Spleen (tissue), 11 donors: ENCODE measurements at regions not wholly inside any gene's neighbourhood (a gene's known extent, or its start where the extent isn't known, plus 50 kb on each side); places are given as distances from the start of the nearest gene placed in this dataset.

Experiments
- DNase-seq: peaks from one replicate; pipeline ENCODE4 v3.0.0-alpha.2; 2020
- H3K27ac ChIP-seq, 8 donors: fragments of 200-600 bp; sonication (generic) in 7 of 8; 1 replicate in 4 of 8; 2 replicates in 4 of 8; pipeline versions ENCODE4 v1.5.0 to v1.8.0; 2016 to 2021; ENCODE audit warnings: inconsistent platforms in 4 of 8, mild to moderate bottlenecking in 4 of 8, moderate library complexity in 1 of 8
- H3K27me3 ChIP-seq, 7 donors: fragments of 200-600 bp; sonication (generic) in 6 of 7; replicated peaks in 1 of 7; 1 replicate in 4 of 7; 2 replicates in 3 of 7; pipeline versions ENCODE4 v1.5.0 to v1.8.0; 2016 to 2021; ENCODE audit warnings: inconsistent platforms in 3 of 7, mild to moderate bottlenecking in 1 of 7
- H3K36me3 ChIP-seq, 6 donors: fragments of 200-600 bp; sonication (generic) in 5 of 6; 1 replicate in 4 of 6; 2 replicates in 2 of 6; pipeline versions ENCODE4 v1.5.0 to v1.8.0; 2016 to 2021; ENCODE audit warnings: inconsistent platforms in 2 of 6
- H3K4me1 ChIP-seq, 6 donors: fragments of 200-600 bp; sonication (generic) in 5 of 6; 1 replicate in 3 of 6; 2 replicates in 3 of 6; pipeline versions ENCODE4 v1.5.0 to v1.8.0; 2016 to 2021; ENCODE audit warnings: inconsistent platforms in 3 of 6
- H3K4me3 ChIP-seq, 8 donors: fragments of 200-600 bp; sonication (generic) in 7 of 8; 1 replicate in 4 of 8; 2 replicates in 4 of 8; pipeline versions ENCODE4 v1.5.0 to v1.8.0; 2016 to 2021; ENCODE audit warnings: inconsistent platforms in 4 of 8, mild to moderate bottlenecking in 4 of 8, moderate library complexity in 2 of 8
- H3K9me3 ChIP-seq, 8 donors: fragments of 200-600 bp; sonication (generic) in 7 of 8; 1 replicate in 4 of 8; 2 replicates in 4 of 8; pipeline versions ENCODE4 v1.5.0 to v1.8.0; 2016 to 2021; ENCODE audit warnings: inconsistent platforms in 4 of 8
- POLR2A ChIP-seq, 3 donors: fragments of 450-650 bp; IDR thresholded peaks; one replicate each; pipeline ENCODE4 v1.5.1; 2017; ENCODE audit warnings: antibody characterized with exemption in 3 of 3, mild to moderate bottlenecking in 1 of 3
- POLR2AphosphoS5 ChIP-seq, 3 donors: sonication (generic); formaldehyde crosslinking; IDR thresholded peaks; one replicate each; pipeline ENCODE4 v1.5.1; 2017; ENCODE audit warnings: antibody characterized with exemption in 3 of 3
- WGBS, 5 donors: extraction: QIAGEN DNeasy Blood & Tissue Kit in 3 of 5; methylation state at CpG; one replicate each; pipeline versions ENCODE4 v1.1.5 to v1.1.7; 2013 to 2018; 5-methylcytosine and 5-hydroxymethylcytosine counted together
- intact Hi-C: fragments of 100-400 bp; cut with DNase I; formaldehyde crosslinking; loops from one replicate; pipeline ENCODE4 v1.15.0; 2023; ENCODE audit warnings: low total_unique reads
- TF ChIP-seq, protein P1 (sequence below), 11 experiments: fragments of 200-600 bp in 7 of 11; fragments of 450-650 bp in 4 of 11; sonication (generic) in 4 of 11; IDR thresholded peaks in 8 of 11; conservative IDR thresholded peaks in 3 of 11; 1 replicate in 7 of 11; 2 replicates in 4 of 11; pipeline versions ENCODE4 v1.4.0 to v1.8.0; 2016 to 2021; ENCODE audit warnings: antibody characterized with exemption in 11 of 11, inconsistent platforms in 4 of 11, mild to moderate bottlenecking in 1 of 11
- donor health status: healthy with polysubstance abuse.
- donor health status: DM: no; HTN: no; CAD: no; lungs with moderate emphysema.
- donor health status: DM: no; HTN: no; CAD: no.
- donor health status: Bipolar disorder and iron deficiency.
- donor health status: healthy.
- donor health status: DM: no; HTN: no; CAD: no.
- donor health status: DM: yes; HTN: yes; CAD: no.

DNA sequence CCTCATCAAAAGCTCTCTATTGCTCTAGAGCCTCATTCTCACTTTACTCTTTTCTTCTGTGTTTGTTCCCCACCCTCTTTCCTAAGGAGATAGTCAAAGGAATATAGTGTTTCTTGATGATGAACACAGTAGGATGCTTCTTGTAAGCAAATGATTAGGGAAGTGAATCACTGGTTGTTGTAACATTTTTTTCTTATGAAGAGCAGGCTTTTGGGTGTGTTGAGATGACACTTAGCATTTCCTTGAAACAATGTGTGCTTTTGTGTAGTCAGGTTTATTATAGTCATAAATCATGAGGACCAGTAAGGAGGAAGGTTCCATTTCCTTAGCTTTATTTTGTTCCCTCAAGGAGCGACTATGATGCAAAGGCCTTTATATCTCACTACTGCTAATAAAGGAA is 1991.3 kb upstream of the C9orf72 start:
- DNase-seq = no peak
- H3K9me3 ChIP-seq = peaks cover 0 to 8% (median 0%) of the 10 kb centered on the region in 8 donors
- intact Hi-C loops = no loop called here
- TF ChIP-seq POLR2AphosphoS5 (IDR thresholded peaks at IDR 0.05) (no peak), POLR2A (IDR thresholded peaks at IDR 0.05) (no peak)
- TF ChIP-seq, protein P1, sequence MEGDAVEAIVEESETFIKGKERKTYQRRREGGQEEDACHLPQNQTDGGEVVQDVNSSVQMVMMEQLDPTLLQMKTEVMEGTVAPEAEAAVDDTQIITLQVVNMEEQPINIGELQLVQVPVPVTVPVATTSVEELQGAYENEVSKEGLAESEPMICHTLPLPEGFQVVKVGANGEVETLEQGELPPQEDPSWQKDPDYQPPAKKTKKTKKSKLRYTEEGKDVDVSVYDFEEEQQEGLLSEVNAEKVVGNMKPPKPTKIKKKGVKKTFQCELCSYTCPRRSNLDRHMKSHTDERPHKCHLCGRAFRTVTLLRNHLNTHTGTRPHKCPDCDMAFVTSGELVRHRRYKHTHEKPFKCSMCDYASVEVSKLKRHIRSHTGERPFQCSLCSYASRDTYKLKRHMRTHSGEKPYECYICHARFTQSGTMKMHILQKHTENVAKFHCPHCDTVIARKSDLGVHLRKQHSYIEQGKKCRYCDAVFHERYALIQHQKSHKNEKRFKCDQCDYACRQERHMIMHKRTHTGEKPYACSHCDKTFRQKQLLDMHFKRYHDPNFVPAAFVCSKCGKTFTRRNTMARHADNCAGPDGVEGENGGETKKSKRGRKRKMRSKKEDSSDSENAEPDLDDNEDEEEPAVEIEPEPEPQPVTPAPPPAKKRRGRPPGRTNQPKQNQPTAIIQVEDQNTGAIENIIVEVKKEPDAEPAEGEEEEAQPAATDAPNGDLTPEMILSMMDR (IDR thresholded peaks at IDR 0.05 in 8 of 11, conservative IDR thresholded peaks at IDR 0.05 in 3 of 11) = no peak
- no peaks in the 10 kb centered on the region for H3K36me3 ChIP-seq
- no peaks in the 10 kb centered on the region for H3K4me1 ChIP-seq
- no peak overlapping the region for H3K27ac ChIP-seq
- WGBS, 5 donors = 38 to 64% (median 48%) methylated on average over 1 of the region's 1 CpG
- H3K4me3 ChIP-seq = no peak overlapping the region
- no peaks in the 10 kb centered on the region for H3K27me3 ChIP-seq

- Histone ChIP-seq H3K4me3 (no peak overlapping the region), H3K27ac (no peak overlapping the region), H3K36me3 (no peaks in the 10 kb centered on the region), H3K4me1 (no peaks in the 10 kb centered on the region), H3K27me3 (no peaks in the 10 kb centered on the region), H3K9me3 (no peaks in the 10 kb centered on the region)
- no peak for TF ChIP-seq POLR2AphosphoS5 (IDR thresholded peaks at IDR 0.05)
- TF ChIP-seq, protein P1 (IDR thresholded peaks at IDR 0.05 in 8 of 11, conservative IDR thresholded peaks at IDR 0.05 in 3 of 11) = no peak
- no peak for TF ChIP-seq POLR2A (IDR thresholded peaks at IDR 0.05)
- DNase-seq = no peak
- WGBS, 5 donors = 40 to 87% (median 74%) methylated on average over 1 of the region's 1 CpG
- intact Hi-C loops = no loop called here
Observed at GRCh38 chr9:29575219-29575618, 2001.9 kb upstream of the C9orf72 start.

DNA sequence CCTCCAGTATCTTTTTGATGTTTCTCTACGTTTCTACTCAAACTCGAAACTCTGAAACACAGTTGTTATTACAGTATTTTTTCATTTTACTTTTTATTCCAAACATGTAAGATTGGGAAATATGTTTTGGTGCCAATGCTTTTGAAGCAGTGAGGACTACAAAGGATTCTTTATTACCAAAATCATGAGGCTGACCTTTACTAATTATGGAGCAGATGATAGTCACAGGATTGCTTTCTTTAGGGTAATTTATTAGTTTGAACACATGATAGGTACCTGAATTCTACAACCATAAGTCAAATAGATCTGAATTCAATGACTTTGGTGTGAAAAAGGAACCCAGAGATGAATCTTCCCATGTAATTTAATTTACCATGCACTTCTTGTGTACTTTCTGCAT is 2015.1 kb upstream of the C9orf72 start:
- H3K4me1 ChIP-seq = no peaks in the 10 kb centered on the region
- H3K36me3 ChIP-seq = no peaks in the 10 kb centered on the region
- DNase-seq = no peak
- H3K9me3 ChIP-seq = peaks cover 0 to 11% (median 0%) of the 10 kb centered on the region in 8 donors
- no peak overlapping the region for H3K4me3 ChIP-seq
- intact Hi-C loops = no loop called here
- WGBS, 5 donors = 44 to 92% (median 64%) methylated on average over 2 of the region's 2 CpGs
- H3K27me3 ChIP-seq = no peaks in the 10 kb centered on the region
- no peak for TF ChIP-seq POLR2A (IDR thresholded peaks at IDR 0.05)
- TF ChIP-seq, protein P1 (IDR thresholded peaks at IDR 0.05 in 8 of 11, conservative IDR thresholded peaks at IDR 0.05 in 3 of 11) = no peak
- no peak for TF ChIP-seq POLR2AphosphoS5 (IDR thresholded peaks at IDR 0.05)
- no peak overlapping the region for H3K27ac ChIP-seq

- Histone ChIP-seq H3K4me3 (no peak overlapping the region), H3K36me3 (no peaks in the 10 kb centered on the region), H3K27me3 (no peaks in the 10 kb centered on the region), H3K27ac (no peak overlapping the region), H3K9me3 (peaks cover 0 to 6% (median 0%) of the 10 kb centered on the region in 8 donors), H3K4me1 (no peaks in the 10 kb centered on the region)
- intact Hi-C loops = no loop called here
- WGBS, 5 donors = 53 to 78% (median 66%) methylated on average over 2 of the region's 2 CpGs
- no peak for DNase-seq
- TF ChIP-seq POLR2AphosphoS5 (IDR thresholded peaks at IDR 0.05) (no peak), POLR2A (IDR thresholded peaks at IDR 0.05) (no peak)
- TF ChIP-seq, protein P1 (IDR thresholded peaks at IDR 0.05 in 8 of 11, conservative IDR thresholded peaks at IDR 0.05 in 3 of 11) = no peak
Observed at GRCh38 chr9:29609282-29609681, 2036.0 kb upstream of the C9orf72 start.
